Left lobe of liver (tissue), 2 donors: ENCODE measurements at regions not wholly inside any gene's neighbourhood (a gene's known extent, or its start where the extent isn't known, plus 50 kb on each side); places are given as distances from the start of the nearest gene placed in this dataset.

Experiments
- ATAC-seq: fragments of 200-7000 bp; cut with Tn5 transposase; one replicate; pipeline ENCODE4 v1.9.1; 2020; ENCODE audit warnings: mild to moderate bottlenecking, moderate library complexity
- DNase-seq: peaks from one replicate; pipeline ENCODE4 v3.0.0-alpha.2; 2020; ENCODE audit warnings: low spot score
- donor health status: DM: no; HTN: no; CAD: no; lungs with moderate emphysema.
- donor health status: DM: no; HTN: yes; CAD: no.

DNA sequence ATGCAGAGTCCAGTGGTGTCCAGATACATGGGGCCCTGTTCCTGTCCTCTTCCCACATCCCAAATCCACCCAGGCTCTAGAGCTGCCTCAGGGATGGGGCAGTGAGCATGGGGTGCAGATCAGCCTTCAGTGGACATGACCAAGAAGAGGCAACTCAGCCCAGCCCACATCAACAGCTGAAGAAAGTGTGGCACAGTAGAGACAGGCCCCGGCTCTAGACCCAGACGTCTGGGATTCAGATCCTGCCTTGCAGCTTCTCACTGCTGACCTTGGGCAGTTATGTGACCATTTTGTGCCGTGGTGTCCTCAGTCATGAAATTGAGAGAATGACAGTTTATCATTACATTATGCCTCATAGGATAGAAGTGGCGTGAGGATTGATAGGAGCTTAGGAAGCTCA is 54.6 kb upstream of the CST7 start:
- DNase-seq = no peak
- no peak for ATAC-seq

GRCh38 chr20:24894967-24895366 is 54.1 kb upstream of the CST7 start:
- ATAC-seq = no peak
- no peak for DNase-seq

- DNase-seq (no peak), ATAC-seq (no peak)
Observed at GRCh38 chr20:24895431-24895830, 53.6 kb upstream of the CST7 start.

- no peak for ATAC-seq
- no peak for DNase-seq
Observed at GRCh38 chr20:24895898-24896658, 53.0 kb upstream of the CST7 start.

DNA sequence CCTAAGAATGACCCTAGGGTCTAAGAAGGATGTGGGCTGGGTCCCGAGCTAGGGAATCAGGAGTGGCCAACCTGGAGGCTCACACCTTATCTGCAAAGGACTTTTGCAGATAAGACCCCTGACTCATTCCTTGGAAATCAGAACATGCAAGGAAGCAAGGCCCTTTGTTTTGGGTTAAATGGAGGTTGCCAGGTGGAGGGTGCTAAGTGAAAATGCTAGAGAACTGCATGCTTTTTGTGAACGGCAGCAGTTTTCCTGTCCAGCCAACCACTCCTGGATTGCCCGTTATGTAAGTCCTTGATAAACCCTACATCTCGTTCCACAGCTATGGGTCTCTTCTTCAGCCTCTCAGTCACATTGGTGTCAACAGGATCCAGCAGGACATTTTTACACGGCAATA is 52.1 kb upstream of the CST7 start:
- DNase-seq (no peak), ATAC-seq (no peak)

DNA sequence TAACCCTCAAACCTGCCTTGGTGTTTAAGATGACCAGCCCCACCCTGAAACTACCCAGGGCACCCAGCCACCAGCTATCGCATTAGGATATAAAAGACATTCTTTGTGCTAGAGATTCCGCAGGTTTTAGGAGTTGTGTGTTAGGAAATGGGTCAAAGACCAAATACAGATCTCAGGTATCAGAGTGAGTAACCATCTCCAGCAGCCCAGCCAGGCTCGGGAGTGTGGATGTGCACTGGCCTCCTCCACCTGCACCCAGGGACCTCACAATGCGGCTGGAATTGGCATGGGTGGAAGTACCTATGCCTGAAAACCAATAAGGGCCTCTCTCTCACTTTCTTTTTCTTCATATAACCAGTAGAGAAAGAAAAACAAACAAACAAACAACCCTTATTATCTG is 51.1 kb upstream of the CST7 start:
- ATAC-seq = no peak
- DNase-seq = no peak

- ATAC-seq = no peak
- DNase-seq = no peak
Observed at GRCh38 chr20:24899153-24899552, 49.9 kb upstream of the CST7 start.
